HG02571 (cell line): ENCODE measurements at regions not wholly inside any gene's neighbourhood (a gene's known extent, or its start where the extent isn't known, plus 50 kb on each side); places are given as distances from the start of the nearest gene placed in this dataset.

ENCODE experiments used
- ATAC-seq: cut with Tn5 transposase; IDR thresholded peaks from one replicate; pipeline ENCODE4 v1.9.1; 2021; ENCODE audit warnings: mild to moderate bottlenecking, moderate library complexity; ENCODE audit not compliant: unreplicated experiment

GRCh38 chr9:36763778-36764177, 191.1 kb downstream of the MELK start:
- ATAC-seq, result no peak

- ATAC-seq, result no peak
Observed at GRCh38 chr9:36764364-36765076, 191.8 kb downstream of the MELK start.

GRCh38 chr9:36765077-36765390, 192.3 kb downstream of the MELK start:
- no peak for ATAC-seq

DNA sequence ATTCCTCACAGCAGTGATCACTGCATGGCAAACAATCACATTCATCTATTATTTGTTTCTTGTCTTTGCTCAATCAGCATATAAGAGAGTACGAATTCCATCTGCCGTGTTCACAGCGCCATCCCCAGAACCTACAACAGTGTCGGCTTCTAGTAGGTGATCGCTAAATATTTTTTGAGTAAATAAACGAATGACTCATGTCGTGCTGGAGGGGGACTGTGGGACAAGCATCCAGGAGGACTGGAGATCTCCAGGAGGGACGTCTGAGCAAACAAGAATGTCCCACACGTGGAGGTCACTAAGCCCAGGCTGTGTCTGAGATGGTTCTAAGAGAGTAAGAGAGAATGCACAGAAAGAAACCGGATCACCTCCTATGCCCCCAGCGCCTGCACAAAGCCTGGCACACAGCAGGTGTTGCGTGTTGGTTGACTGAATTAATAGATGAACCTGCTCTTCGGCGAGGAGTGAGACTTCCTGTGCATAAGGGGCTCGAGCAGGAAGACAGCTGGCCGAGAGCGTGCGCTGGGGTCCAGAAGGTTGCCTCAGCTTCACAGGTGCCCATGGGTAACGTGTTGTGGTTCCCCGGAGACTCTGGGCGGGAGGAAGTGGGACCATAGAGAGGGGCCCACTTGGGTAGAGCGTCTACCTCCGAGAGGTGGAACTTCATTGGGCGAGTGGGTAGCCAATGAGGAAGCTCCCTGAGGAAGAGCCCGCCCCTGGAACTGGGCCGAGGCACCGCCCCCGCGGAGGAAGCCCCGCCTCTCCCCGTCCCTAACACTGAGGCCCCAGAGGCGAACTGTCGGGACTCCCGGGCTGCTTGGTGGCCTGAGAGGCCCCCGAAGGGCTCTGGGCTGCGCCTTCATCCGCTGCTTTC, 193.0 kb downstream of the MELK start:
- ATAC-seq, result peak; percentile 98

DNA sequence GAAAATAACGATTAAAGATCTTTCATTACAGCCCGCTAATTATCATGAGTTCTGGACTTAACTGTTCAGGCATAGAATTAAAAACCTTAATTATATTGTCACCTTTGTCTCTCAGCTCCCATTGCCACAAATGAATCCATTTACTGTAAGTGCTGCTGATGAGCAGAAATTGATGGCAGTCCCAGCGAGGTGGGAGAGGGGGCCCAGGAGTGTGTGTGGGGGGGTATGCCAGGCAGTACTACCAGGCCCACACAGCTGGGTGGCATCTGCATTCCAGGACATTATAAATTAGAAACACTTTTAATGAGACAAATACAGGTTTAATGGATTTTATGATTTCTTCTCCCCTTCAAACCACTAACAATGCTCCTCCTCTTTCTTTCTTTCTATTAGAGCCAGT, 196.0 kb downstream of the MELK start:
- no peak for ATAC-seq

GRCh38 chr9:36770025-36770424, 197.3 kb downstream of the MELK start:
- no peak for ATAC-seq

GRCh38 chr9:36772449-36773403, 200.0 kb downstream of the MELK start:
- ATAC-seq, result no peak

DNA sequence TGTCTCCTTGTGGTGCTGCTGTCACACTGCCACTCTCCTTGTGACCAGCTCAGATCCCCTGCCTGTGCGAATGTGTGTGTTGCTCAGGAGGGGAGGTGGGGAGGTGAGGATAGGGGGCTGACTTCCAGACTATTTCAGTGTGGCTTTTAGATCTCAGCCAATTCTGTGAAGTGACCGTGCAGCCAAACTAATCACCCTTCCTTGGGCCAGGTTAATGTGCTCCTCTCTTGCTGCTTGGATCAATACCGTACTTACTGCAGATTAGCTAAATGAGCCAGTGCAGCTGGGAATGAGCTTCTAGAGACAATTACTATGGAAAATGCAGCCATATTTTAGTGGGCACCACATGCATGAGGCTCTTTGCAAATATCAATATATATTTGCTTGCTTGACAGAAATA, 206.0 kb downstream of the MELK start:
- no peak for ATAC-seq

GRCh38 chr9:36779582-36779981, 206.9 kb downstream of the MELK start:
- ATAC-seq, result no peak

DNA sequence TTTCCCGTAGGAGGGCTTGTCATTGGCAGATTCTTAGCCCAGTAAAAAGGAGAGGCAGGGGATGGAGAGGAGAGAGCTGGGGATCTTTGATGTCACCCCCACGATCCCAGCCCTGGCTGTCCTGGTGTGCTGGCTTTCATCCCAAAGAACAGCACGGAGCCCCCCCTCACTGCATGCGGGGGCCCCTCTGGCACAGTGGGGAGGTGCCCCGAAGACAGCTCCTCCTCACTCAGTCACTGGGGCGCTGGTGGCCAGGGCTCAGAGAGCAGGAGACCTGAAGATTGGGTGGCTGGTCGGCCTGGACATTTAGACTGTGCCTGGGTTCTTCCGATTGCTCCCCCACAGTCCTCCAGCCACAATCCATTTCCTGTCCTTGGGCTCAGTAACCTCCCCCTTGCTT, 207.5 kb downstream of the MELK start:
- ATAC-seq, result no peak

DNA sequence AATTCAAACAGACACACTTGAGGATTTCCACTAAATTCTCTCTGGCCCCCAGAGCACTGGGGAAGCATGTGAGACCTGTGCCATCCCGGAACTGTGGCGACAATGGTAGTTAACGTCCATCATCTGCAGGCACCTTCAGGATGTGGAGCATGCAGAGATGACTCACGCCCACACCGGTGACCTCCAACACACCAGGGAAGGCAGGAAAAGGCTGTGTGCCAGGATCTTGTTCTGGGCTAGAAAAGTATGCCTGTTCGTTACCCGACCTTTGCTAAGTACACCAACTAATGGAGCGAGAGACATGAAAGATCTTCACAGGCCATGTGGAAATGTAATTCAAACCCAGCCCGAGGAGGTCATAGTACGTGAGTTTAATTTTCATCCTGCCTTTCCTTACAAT, 208.8 kb downstream of the MELK start:
- no peak for ATAC-seq
